ENCODE measurements at regions not wholly inside any gene's neighbourhood (a gene's known extent, or its start where the extent isn't known, plus 50 kb on each side); places are given as distances from the start of the nearest gene placed in this dataset.

DNA sequence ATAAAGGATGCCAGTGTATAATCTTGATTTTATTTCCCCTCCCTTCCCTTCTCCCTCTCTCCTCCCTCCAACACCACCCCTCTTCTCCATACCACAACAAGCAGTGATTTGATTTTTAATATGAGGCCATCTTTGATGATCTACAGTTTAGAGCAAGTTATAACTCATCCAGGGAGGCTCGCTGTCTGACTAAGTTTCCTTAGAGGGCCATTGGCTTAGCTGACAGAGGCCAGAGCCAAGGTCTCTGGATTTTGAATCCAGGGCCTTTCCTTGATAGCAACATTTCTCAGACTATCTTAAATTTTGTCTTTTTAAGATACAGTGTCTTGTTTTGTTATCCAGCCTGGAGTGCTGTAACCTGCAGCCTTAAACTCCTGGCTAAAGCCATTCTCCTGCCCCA, 431.0 kb upstream of the USP24 start:
- no peak for TF ChIP-seq CTCF (IDR thresholded peaks at IDR 0.05)
- no peak for TF ChIP-seq EZH2phosphoT487 (IDR thresholded peaks at IDR 0.05)
- no peak for TF ChIP-seq EZH2 (IDR thresholded peaks at IDR 0.05)

All from neural progenitor cell (in vitro differentiated cells).